HG03354 (cell line): ENCODE measurements at regions not wholly inside any gene's neighbourhood (a gene's known extent, or its start where the extent isn't known, plus 50 kb on each side); places are given as distances from the start of the nearest gene placed in this dataset.

Experiments
- ATAC-seq: cut with Tn5 transposase; IDR thresholded peaks from one replicate; pipeline ENCODE4 v1.9.1; 2021; ENCODE audit warnings: mild to moderate bottlenecking; ENCODE audit not compliant: unreplicated experiment, poor library complexity, severe bottlenecking

GRCh38 chr5:27396998-27397397 lies 358.6 kb upstream of the CDH9 start:
- no peak for ATAC-seq

- no peak for ATAC-seq
Measured at GRCh38 chr5:27392716-27393115, 354.3 kb upstream of the CDH9 start.

- ATAC-seq = no peak
Measured at GRCh38 chr5:27389696-27390095, 351.3 kb upstream of the CDH9 start.

- no peak for ATAC-seq
Measured at GRCh38 chr5:27388755-27389154, 350.4 kb upstream of the CDH9 start.

- no peak for ATAC-seq
Measured at GRCh38 chr5:27387535-27388073, 349.2 kb upstream of the CDH9 start.

GRCh38 chr5:27381686-27382085 lies 343.3 kb upstream of the CDH9 start:
- ATAC-seq = no peak

- no peak for ATAC-seq
Measured at GRCh38 chr5:27377626-27378025, 339.2 kb upstream of the CDH9 start.

GRCh38 chr5:27353970-27354369 lies 315.6 kb upstream of the CDH9 start:
- ATAC-seq = no peak

GRCh38 chr5:27353540-27353939 lies 315.2 kb upstream of the CDH9 start:
- no peak for ATAC-seq

- no peak for ATAC-seq
Measured at GRCh38 chr5:27341342-27341741, 303.0 kb upstream of the CDH9 start.

- ATAC-seq = no peak
Measured at GRCh38 chr5:27336817-27337216, 298.4 kb upstream of the CDH9 start.

- no peak for ATAC-seq
Measured at GRCh38 chr5:27328480-27328879, 290.1 kb upstream of the CDH9 start.

GRCh38 chr5:27325513-27325912 lies 287.1 kb upstream of the CDH9 start:
- ATAC-seq = no peak

- ATAC-seq = no peak
Measured at GRCh38 chr5:27318701-27319100, 280.3 kb upstream of the CDH9 start.

- no peak for ATAC-seq
Measured at GRCh38 chr5:27316271-27316650, 277.9 kb upstream of the CDH9 start.

GRCh38 chr5:27315363-27316270 lies 277.2 kb upstream of the CDH9 start:
- no peak for ATAC-seq

- ATAC-seq = no peak
Measured at GRCh38 chr5:27313549-27313948, 275.2 kb upstream of the CDH9 start.

- no peak for ATAC-seq
Measured at GRCh38 chr5:27312291-27312893, 274.0 kb upstream of the CDH9 start.

- no peak for ATAC-seq
Measured at GRCh38 chr5:27311544-27311943, 273.2 kb upstream of the CDH9 start.

GRCh38 chr5:27308153-27308552 lies 269.8 kb upstream of the CDH9 start:
- ATAC-seq = no peak

GRCh38 chr5:27290172-27290571 lies 251.8 kb upstream of the CDH9 start:
- no peak for ATAC-seq
